Peyer's patch (tissue), 4 donors: ENCODE measurements at regions not wholly inside any gene's neighbourhood (a gene's known extent, or its start where the extent isn't known, plus 50 kb on each side); places are given as distances from the start of the nearest gene placed in this dataset.

ENCODE experiments used
- DNase-seq, 3 donors: peaks; one replicate each; pipeline ENCODE4 v3.0.0-alpha.2; 2017 to 2019
- H3K27ac ChIP-seq, 4 donors: fragments of 200-600 bp; sonication (generic); one replicate each; pipeline ENCODE4 v1.5.1; 2016 to 2019
- H3K27me3 ChIP-seq, 2 donors: fragments of 200-600 bp; sonication (generic); one replicate each; pipeline ENCODE4 v1.5.1; 2019
- H3K36me3 ChIP-seq, 3 donors: fragments of 200-600 bp; sonication (generic); one replicate each; pipeline ENCODE4 v1.5.1; 2016 to 2019
- H3K4me1 ChIP-seq, 4 donors: fragments of 200-600 bp; sonication (generic); one replicate each; pipeline ENCODE4 v1.5.1; 2016 to 2019
- H3K4me3 ChIP-seq, 4 donors: fragments of 200-600 bp; sonication (generic); 1 replicate in 3 of 4; 2 replicates in 1 of 4; pipeline ENCODE4 v1.5.1; 2016 to 2019; ENCODE audit warnings: mild to moderate bottlenecking in 1 of 4
- H3K9me3 ChIP-seq, 4 donors: fragments of 200-600 bp; sonication (generic); one replicate each; pipeline ENCODE4 v1.5.1; 2016 to 2019; ENCODE audit warnings: mild to moderate bottlenecking in 1 of 4
- POLR2A ChIP-seq, 2 donors: fragments of 450-650 bp; IDR thresholded peaks; one replicate each; pipeline ENCODE4 v1.5.1; 2017; ENCODE audit warnings: antibody characterized with exemption in 2 of 2, mild to moderate bottlenecking in 2 of 2, moderate library complexity in 2 of 2
- TF ChIP-seq, protein P1 (sequence below), 6 experiments: fragments of 450-650 bp in 4 of 6; fragments of 200-600 bp in 2 of 6; sonication (generic) in 1 of 6; IDR thresholded peaks; one replicate each; pipeline ENCODE4 v1.5.1; 2017 to 2019; ENCODE audit warnings: antibody characterized with exemption in 6 of 6, mild to moderate bottlenecking in 3 of 6, moderate library complexity in 1 of 6

DNA sequence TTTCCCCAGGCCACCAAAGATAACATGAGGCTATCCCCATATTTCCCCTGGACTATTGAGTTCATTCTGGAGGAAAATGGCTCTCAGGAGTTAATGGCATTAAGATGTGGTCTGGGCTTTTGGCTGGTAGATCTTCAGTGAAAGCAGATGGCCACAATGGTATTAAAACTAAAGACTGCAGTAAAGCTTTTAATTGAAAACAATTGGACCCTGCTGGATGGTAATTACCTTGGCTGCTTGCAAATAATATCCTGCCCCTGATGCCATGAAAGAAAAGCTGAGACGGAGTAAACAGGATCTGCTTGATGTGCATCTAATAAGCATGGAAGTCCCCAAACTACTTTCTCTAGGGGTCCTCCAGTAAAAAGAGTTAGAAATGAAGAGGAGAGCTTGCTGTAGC is 255.8 kb downstream of the QKI start:
- H3K9me3 ChIP-seq, result no peaks in the 10 kb centered on the region
- H3K4me3 ChIP-seq, result no peak overlapping the region
- no peak overlapping the region for H3K27ac ChIP-seq
- no peak for TF ChIP-seq POLR2A (IDR thresholded peaks at IDR 0.05)
- H3K4me1 ChIP-seq, result peaks cover 0 to 4% (median 0%) of the 10 kb centered on the region in 4 donors
- no peak for DNase-seq
- H3K27me3 ChIP-seq, result no peaks in the 10 kb centered on the region
- H3K36me3 ChIP-seq, result no peaks in the 10 kb centered on the region

DNA sequence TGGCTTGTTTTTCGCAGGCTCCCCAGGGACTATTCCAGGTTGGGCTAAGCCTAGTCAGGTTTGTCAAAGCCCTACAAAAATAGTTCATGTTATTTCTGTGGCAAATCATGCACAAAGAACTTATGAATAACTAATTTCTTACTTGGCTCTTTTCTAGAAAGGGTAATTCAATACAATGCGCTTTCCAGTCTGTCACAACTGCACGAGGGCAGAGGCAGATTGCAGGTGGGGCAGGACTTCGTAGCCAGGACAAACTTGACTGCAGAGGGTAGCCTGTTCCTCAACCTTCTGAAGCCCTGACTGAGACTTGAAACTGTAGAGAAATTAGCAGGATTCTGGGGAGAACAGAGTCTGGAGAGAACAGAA is 253.5 kb downstream of the QKI start:
- TF ChIP-seq, protein P1, sequence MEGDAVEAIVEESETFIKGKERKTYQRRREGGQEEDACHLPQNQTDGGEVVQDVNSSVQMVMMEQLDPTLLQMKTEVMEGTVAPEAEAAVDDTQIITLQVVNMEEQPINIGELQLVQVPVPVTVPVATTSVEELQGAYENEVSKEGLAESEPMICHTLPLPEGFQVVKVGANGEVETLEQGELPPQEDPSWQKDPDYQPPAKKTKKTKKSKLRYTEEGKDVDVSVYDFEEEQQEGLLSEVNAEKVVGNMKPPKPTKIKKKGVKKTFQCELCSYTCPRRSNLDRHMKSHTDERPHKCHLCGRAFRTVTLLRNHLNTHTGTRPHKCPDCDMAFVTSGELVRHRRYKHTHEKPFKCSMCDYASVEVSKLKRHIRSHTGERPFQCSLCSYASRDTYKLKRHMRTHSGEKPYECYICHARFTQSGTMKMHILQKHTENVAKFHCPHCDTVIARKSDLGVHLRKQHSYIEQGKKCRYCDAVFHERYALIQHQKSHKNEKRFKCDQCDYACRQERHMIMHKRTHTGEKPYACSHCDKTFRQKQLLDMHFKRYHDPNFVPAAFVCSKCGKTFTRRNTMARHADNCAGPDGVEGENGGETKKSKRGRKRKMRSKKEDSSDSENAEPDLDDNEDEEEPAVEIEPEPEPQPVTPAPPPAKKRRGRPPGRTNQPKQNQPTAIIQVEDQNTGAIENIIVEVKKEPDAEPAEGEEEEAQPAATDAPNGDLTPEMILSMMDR (IDR thresholded peaks at IDR 0.05), result no peak
- TF ChIP-seq POLR2A (IDR thresholded peaks at IDR 0.05), result no peak
- H3K36me3 ChIP-seq, result no peaks in the 10 kb centered on the region

DNA sequence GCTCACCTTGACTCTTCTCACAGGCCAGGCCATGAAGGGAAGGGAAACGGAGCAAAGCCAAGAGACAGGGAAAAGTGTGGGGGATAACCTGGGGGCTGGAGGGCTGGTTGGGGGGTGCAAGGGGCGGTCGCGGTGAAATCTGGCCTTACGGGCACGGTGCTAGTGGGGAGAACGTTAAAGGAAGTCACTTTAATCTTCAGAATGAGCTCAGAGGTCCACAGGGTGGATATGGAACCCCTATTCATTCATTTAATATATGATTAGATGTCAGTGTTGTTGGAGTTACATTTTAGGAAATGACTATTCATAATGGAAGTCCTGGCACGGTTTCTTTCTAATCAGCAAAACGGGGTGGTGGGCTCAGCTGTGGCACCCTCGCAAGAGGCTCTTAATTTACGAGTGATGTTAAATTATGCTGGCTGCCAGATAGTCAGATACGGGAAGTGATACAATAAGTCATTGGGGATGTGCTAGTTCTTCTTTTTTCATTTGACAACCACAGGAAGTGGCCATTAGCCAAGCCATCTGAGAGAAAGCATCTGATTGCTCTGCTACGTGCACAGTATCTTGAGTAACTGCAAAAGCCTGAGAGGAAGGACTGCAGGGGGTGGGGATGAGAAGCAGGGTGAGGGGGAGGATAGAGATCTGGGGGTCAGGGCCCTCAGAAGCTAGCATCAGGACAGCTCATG is 253.0 kb downstream of the QKI start:
- Histone ChIP-seq H3K9me3 (no peaks in the 10 kb centered on the region), H3K4me1 (peaks cover 0 to 4% (median 0%) of the 10 kb centered on the region in 4 donors), H3K27me3 (no peaks in the 10 kb centered on the region), H3K36me3 (no peaks in the 10 kb centered on the region), H3K4me3 (no peak overlapping the region), H3K27ac (peak overlapping the region in 1 of 4 donors; percentile 71)
- no peak for TF ChIP-seq POLR2A (IDR thresholded peaks at IDR 0.05)
- TF ChIP-seq, protein P1 (IDR thresholded peaks at IDR 0.05), result no peak
- DNase-seq, result peak in 2 of 3 donors; percentile 73 to 76

More for the DNA sequence above, 253.5 kb downstream of the QKI start:
- Histone ChIP-seq H3K4me1 (peaks cover 0 to 4% (median 0%) of the 10 kb centered on the region in 4 donors), H3K27ac (peak overlapping the region in 1 of 4 donors; percentile 71), H3K9me3 (no peaks in the 10 kb centered on the region), H3K27me3 (no peaks in the 10 kb centered on the region), H3K4me3 (peak overlapping the region in 1 of 4 donors; percentile 3)
- no peak for DNase-seq

DNA sequence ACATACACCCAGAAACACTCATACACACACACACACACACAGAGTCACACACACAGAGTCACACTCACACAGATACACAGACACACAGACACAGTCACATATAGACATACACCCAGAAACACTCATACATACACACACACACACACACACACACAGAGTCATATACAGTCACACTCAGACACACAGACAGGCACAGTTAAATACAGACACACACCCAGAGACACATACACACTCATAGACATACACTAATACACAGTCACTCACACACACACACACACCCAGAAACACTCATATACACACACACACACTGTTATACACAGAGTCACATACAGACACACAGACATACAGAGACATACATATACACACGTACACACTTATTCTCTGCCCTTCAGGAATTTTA is 250.9 kb downstream of the QKI start:
- Histone ChIP-seq H3K36me3 (no peaks in the 10 kb centered on the region), H3K9me3 (no peaks in the 10 kb centered on the region), H3K27ac (no peak overlapping the region), H3K4me3 (no peak overlapping the region), H3K4me1 (peaks cover 0 to 6% (median 0%) of the 10 kb centered on the region in 4 donors), H3K27me3 (no peaks in the 10 kb centered on the region)
- TF ChIP-seq POLR2A (IDR thresholded peaks at IDR 0.05), result no peak
- TF ChIP-seq, protein P1 (IDR thresholded peaks at IDR 0.05), result no peak
- no peak for DNase-seq

DNA sequence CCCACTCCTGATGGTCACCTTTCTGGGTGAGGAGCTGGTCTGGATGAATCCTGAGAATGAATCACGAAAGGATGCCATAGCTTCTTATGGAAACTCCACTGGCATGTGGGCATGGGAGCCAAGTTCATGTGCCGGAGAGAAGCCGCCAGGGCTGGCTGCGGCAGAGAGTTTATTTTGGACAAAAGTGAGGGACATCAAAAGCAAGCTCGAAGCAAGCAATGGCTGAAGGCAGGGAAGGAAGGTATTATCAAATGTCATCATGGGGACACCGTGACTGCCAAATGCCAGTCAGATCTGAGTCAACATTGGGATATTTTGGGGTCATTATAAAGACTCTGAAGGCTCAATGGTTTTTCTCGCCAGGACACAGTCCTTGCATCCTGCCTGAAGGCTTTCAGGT is 249.1 kb downstream of the QKI start:
- no peaks in the 10 kb centered on the region for H3K27me3 ChIP-seq
- DNase-seq, result no peak
- no peak for TF ChIP-seq POLR2A (IDR thresholded peaks at IDR 0.05)
- TF ChIP-seq, protein P1 (IDR thresholded peaks at IDR 0.05), result no peak
- no peak overlapping the region for H3K4me3 ChIP-seq
- H3K36me3 ChIP-seq, result no peaks in the 10 kb centered on the region
- H3K9me3 ChIP-seq, result no peaks in the 10 kb centered on the region
- H3K4me1 ChIP-seq, result peaks cover 0 to 6% (median 0%) of the 10 kb centered on the region in 4 donors
- no peak overlapping the region for H3K27ac ChIP-seq

DNA sequence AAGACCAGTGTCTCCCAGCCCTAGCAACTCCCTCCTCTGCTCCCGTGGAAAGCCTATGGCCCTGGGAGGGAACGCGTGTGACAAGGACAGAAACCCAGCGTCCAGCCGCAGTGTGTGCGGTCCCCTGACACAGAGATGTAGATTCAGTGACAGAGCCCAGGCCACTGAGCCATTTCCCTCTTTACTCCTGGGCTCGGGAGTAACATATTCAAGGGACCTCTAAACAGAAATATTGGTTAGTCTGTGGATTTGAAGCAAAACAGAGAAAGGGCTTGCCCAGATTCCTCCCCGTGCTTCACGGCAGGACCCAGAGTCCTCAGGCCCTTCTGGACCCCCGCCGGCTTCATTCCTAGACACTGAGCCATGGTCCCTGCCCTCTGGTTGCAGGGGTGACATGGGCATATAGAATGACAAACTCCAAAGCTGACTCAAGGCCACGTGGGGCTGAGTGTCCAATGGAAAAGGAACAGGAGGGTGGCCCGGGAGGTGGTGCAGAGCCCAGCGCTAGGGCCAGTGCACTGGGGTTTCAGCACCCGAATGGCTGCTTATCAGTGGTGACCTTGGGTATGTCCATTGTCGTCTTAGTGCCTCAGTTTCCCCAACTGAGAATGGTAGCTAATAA is 248.2 kb downstream of the QKI start:
- DNase-seq, result no peak
- no peaks in the 10 kb centered on the region for H3K36me3 ChIP-seq

More for the DNA sequence above, 248.2 kb downstream of the QKI start:
- TF ChIP-seq POLR2A (IDR thresholded peaks at IDR 0.05), result no peak
- TF ChIP-seq, protein P1 (IDR thresholded peaks at IDR 0.05), result no peak
- H3K27me3 ChIP-seq, result no peaks in the 10 kb centered on the region
- H3K4me3 ChIP-seq, result no peak overlapping the region
- H3K4me1 ChIP-seq, result peaks cover 0 to 6% (median 0%) of the 10 kb centered on the region in 4 donors
- no peak overlapping the region for H3K27ac ChIP-seq
- no peaks in the 10 kb centered on the region for H3K9me3 ChIP-seq
